ENCODE measurements at regions not wholly inside any gene's neighbourhood (a gene's known extent, or its start where the extent isn't known, plus 50 kb on each side); places are given as distances from the start of the nearest gene placed in this dataset.
"Not testable (repeated sequence)": the region's sequence is repeated elsewhere in the genome, so short reads cannot be mapped to it uniquely, and the experiment has no call there.

DNA sequence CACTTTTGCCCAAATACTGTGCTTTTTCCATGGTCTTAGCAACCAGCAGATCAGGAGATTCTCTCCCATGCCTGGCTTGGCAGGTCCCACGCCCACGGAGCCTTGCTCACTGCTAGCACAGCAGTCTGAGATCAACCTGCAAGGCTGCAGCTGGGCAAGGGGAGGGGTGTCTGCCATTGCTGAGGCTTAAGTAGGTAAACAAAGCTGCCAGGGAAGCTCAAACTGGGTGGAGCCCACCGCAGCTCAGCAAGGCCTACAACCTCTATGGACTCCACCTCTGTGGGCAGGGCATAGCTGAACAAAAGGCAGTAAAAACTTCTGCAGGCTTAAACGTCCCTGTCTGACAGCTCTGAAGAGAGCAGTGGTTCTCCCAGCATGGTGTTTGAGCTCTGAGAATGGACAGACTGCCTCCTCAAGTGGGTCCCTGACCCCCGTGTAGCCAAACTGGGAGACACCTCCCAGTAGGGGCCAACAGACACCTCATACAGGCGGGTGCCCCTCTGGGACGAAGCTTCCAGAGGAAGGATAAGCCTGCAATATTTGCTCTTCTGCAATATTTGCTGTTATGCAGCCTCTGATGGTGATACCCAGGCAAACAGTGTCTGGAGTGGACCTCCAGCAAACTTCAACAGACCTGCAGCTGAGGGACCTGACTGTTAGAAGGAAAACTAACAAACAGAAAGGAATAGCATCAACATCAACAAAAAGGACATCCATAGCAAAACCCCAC is 132.8 kb upstream of the STARD13 start:
- not testable (repeated sequence) for H3K4me1 ChIP-seq (ENCODE audit: control insufficient read depth, insufficient read depth, low read length); H3K27me3 ChIP-seq (ENCODE audit: control insufficient read depth, insufficient read depth, low read length); H3K9ac ChIP-seq (ENCODE audit: low read length); H3K27ac ChIP-seq (ENCODE audit: low read depth, low read length); H3K36me3 ChIP-seq (ENCODE audit: control insufficient read depth, insufficient read depth, low read length); H3K4me3 ChIP-seq (ENCODE audit: low read depth, low read length); H3K9me3 ChIP-seq (ENCODE audit: control insufficient read depth, insufficient read depth, low read depth, low read length)

DNA sequence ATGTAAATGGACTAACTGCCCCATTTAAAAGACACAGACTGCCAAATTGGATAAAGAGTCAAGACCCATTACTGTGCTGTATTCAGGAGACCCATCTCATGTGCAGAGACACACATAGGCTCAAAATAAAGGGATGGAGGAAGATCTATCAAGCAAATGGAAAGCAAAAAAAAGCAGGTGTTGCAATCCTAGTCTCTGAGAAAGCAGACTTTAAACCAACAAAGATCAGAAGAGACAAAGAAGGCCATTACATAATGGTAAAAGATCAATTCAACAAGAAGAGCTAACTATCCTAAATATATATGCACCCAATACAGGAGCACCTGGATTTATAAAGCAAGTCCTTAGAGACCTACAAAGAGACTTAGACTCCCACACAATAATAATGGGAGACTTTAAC is 134.6 kb upstream of the STARD13 start:
- H3K9me3 ChIP-seq (ENCODE audit: control insufficient read depth, insufficient read depth, low read depth, low read length); H3K27me3 ChIP-seq (ENCODE audit: control insufficient read depth, insufficient read depth, low read length); H3K4me1 ChIP-seq (ENCODE audit: control insufficient read depth, insufficient read depth, low read length); H3K27ac ChIP-seq (ENCODE audit: low read depth, low read length); H3K36me3 ChIP-seq (ENCODE audit: control insufficient read depth, insufficient read depth, low read length); H3K9ac ChIP-seq (ENCODE audit: low read length); H3K4me3 ChIP-seq (ENCODE audit: low read depth, low read length): not testable (repeated sequence)

DNA sequence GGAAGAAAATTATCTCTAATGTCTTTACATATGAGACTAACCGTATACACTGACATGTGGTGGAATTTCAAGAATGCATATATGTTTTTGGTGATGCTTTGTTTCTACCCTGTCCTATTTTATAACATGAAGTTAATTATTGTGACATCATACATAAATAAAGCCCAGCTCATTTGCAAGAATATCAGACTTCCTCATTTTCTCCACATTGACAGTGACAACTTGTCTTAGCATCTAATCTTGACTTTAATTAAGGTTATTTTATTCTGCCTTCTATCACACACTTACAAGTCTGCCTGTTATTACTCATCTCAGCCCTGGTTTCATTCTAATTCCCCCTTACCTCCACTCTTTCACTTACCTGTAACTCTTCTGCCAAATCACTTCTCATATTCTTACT is 140.6 kb upstream of the STARD13 start:
- no peaks in the 10 kb centered on the region for H3K4me1 ChIP-seq (ENCODE audit: control insufficient read depth, insufficient read depth, low read length)
- H3K4me3 ChIP-seq (ENCODE audit: low read depth, low read length) = no peak overlapping the region
- H3K27me3 ChIP-seq (ENCODE audit: control insufficient read depth, insufficient read depth, low read length) = no peaks in the 10 kb centered on the region
- H3K9ac ChIP-seq (ENCODE audit: low read length) = no peak overlapping the region
- H3K27ac ChIP-seq (ENCODE audit: low read depth, low read length) = no peak overlapping the region
- H3K9me3 ChIP-seq (ENCODE audit: control insufficient read depth, insufficient read depth, low read depth, low read length) = no peaks in the 10 kb centered on the region
- no peaks in the 10 kb centered on the region for H3K36me3 ChIP-seq (ENCODE audit: control insufficient read depth, insufficient read depth, low read length)

DNA sequence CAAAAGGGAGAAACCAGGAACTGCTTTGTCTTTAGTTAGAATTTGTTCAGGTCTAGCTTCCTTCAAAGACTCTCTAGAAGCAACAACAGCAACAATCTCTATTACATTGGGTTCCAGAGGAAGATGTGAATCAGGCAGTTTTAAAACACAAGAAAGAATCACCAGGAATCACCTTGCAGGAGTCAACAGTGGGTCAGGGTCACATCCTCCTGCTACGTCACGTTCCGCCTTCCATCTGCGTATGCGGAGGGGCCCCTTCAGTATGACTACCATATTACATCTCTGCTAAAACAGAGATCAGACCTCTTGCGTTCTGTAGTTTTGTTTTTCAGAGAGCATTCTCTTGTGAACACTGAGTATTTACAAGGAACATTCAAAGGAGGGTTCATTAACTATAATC is 147.8 kb upstream of the STARD13 start:
- Histone ChIP-seq H3K27ac (ENCODE audit: low read depth, low read length) (no peak overlapping the region), H3K9ac (ENCODE audit: low read length) (no peak overlapping the region), H3K36me3 (ENCODE audit: control insufficient read depth, insufficient read depth, low read length) (no peaks in the 10 kb centered on the region), H3K9me3 (ENCODE audit: control insufficient read depth, insufficient read depth, low read depth, low read length) (no peaks in the 10 kb centered on the region), H3K4me3 (ENCODE audit: low read depth, low read length) (no peak overlapping the region), H3K27me3 (ENCODE audit: control insufficient read depth, insufficient read depth, low read length) (no peaks in the 10 kb centered on the region), H3K4me1 (ENCODE audit: control insufficient read depth, insufficient read depth, low read length) (no peaks in the 10 kb centered on the region)

DNA sequence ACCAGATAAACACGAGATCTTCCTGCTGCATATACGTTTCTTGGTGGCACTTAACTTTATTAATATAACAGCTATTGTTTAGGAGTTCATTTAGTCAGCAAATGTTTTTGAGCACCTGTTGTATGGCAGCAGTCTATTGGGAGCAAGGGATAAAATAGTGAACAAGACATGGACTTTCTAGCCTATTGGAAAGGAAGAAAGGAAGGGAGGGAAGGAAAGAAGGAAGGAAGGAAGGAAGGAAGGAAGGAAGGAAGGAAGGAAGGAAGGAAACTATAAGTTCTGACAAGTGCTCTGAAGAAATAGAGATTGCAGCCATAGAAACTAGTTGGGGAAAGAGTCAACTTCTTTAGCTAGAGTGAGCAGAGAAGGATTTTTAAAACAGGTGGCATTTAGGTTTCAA is 149.1 kb upstream of the STARD13 start:
- no peaks in the 10 kb centered on the region for H3K9me3 ChIP-seq (ENCODE audit: control insufficient read depth, insufficient read depth, low read depth, low read length)
- H3K9ac ChIP-seq (ENCODE audit: low read length) = no peak overlapping the region
- no peaks in the 10 kb centered on the region for H3K27me3 ChIP-seq (ENCODE audit: control insufficient read depth, insufficient read depth, low read length)
- H3K4me3 ChIP-seq (ENCODE audit: low read depth, low read length) = no peak overlapping the region
- no peaks in the 10 kb centered on the region for H3K4me1 ChIP-seq (ENCODE audit: control insufficient read depth, insufficient read depth, low read length)
- H3K27ac ChIP-seq (ENCODE audit: low read depth, low read length) = no peak overlapping the region
- no peaks in the 10 kb centered on the region for H3K36me3 ChIP-seq (ENCODE audit: control insufficient read depth, insufficient read depth, low read length)

DNA sequence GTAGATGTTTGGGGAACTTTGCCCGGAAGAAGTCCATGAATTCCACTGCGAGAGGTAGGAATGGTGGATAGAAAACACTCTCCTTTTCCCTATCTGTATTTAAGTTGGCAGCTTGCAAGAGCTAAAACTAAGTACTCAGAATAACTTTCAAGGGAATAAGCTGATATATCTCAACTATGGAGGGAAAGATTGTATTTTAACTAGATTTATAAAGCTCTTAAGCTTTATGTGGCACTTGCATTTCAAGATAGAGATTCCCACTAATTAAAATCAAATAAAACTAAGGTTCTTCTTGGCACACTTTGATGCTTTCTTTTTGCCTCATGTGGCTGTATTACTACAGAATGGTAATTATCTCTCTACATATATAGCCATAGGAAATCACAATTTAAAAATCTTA is 149.7 kb upstream of the STARD13 start:
- H3K9me3 ChIP-seq (ENCODE audit: control insufficient read depth, insufficient read depth, low read depth, low read length) = no peaks in the 10 kb centered on the region
- H3K27me3 ChIP-seq (ENCODE audit: control insufficient read depth, insufficient read depth, low read length) = no peaks in the 10 kb centered on the region
- no peak overlapping the region for H3K9ac ChIP-seq (ENCODE audit: low read length)
- H3K27ac ChIP-seq (ENCODE audit: low read depth, low read length) = no peak overlapping the region
- H3K4me3 ChIP-seq (ENCODE audit: low read depth, low read length) = no peak overlapping the region
- H3K36me3 ChIP-seq (ENCODE audit: control insufficient read depth, insufficient read depth, low read length) = no peaks in the 10 kb centered on the region
- no peaks in the 10 kb centered on the region for H3K4me1 ChIP-seq (ENCODE audit: control insufficient read depth, insufficient read depth, low read length)

DNA sequence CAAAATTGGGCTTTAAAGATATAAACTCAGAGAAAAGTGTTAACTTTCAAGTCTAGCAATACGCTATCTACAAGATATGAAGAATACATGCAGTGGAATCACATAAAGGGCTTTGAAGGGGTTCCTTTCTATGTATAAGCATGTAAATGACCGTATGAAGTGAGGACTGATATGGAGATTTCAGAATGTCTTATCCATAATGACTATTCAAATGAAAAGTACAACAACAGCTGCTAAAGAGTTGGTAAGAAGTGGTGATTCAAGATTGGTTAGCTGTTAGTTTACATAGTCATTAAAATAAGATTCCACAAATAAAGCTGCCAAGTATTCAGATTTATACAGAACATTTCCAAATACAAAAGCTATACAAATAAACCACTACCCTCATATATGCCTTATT is 153.4 kb upstream of the STARD13 start:
- H3K36me3 ChIP-seq (ENCODE audit: control insufficient read depth, insufficient read depth, low read length) = no peaks in the 10 kb centered on the region
- H3K4me3 ChIP-seq (ENCODE audit: low read depth, low read length) = no peak overlapping the region
- H3K9me3 ChIP-seq (ENCODE audit: control insufficient read depth, insufficient read depth, low read depth, low read length) = no peaks in the 10 kb centered on the region
- no peaks in the 10 kb centered on the region for H3K27me3 ChIP-seq (ENCODE audit: control insufficient read depth, insufficient read depth, low read length)
- peaks cover 2% of the 10 kb centered on the region; the same call in 1 of the 2 replicates for H3K4me1 ChIP-seq (ENCODE audit: control insufficient read depth, insufficient read depth, low read length)
- no peak overlapping the region for H3K9ac ChIP-seq (ENCODE audit: low read length)
- H3K27ac ChIP-seq (ENCODE audit: low read depth, low read length) = no peak overlapping the region

DNA sequence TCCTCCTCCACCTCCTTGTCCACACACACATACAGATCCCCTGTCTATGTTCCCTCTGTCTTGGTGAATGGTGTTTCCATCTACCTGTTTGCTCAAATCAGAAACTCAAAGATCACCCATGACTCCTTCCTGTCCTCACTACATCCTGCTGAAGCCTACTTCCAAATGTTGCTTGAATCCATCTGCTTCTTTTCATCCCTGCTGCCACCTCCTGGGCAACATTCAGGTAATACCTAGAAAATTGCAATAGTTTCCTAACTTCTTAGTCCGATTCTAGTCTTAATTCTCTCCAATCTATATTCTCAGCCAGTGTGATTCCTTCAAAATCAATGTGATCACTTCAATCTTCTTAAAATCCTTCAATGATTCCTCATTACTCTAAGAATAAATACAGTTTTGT is 155.5 kb upstream of the STARD13 start:
- H3K4me3 ChIP-seq (ENCODE audit: low read depth, low read length) = no peak overlapping the region
- no peaks in the 10 kb centered on the region for H3K27me3 ChIP-seq (ENCODE audit: control insufficient read depth, insufficient read depth, low read length)
- H3K9me3 ChIP-seq (ENCODE audit: control insufficient read depth, insufficient read depth, low read depth, low read length) = no peaks in the 10 kb centered on the region
- no peak overlapping the region for H3K27ac ChIP-seq (ENCODE audit: low read depth, low read length)
- H3K36me3 ChIP-seq (ENCODE audit: control insufficient read depth, insufficient read depth, low read length) = no peaks in the 10 kb centered on the region
- no peak overlapping the region for H3K9ac ChIP-seq (ENCODE audit: low read length)
- peaks cover 2% of the 10 kb centered on the region; the same call in 1 of the 2 replicates for H3K4me1 ChIP-seq (ENCODE audit: control insufficient read depth, insufficient read depth, low read length)

DNA sequence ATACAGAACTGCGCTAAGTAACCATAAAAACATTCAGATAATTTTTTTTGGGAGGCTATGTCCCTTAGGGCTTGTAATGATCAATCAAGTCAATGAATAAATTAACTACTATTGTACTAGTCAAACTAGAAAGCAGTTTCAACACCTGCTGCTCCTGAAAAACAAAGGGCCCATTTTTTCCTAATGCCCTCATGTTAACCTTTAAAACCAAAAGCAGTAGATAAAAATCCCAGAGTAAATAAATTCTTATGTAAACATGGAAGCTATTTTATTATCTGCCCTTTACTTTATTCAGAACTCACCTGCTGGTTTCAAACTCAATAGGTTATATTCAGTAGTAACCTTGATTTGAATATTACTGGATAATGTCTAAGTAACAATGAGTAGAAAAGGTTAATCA is 159.5 kb upstream of the STARD13 start:
- no peak overlapping the region for H3K27ac ChIP-seq (ENCODE audit: low read depth, low read length)
- no peak overlapping the region for H3K9ac ChIP-seq (ENCODE audit: low read length)
- H3K4me3 ChIP-seq (ENCODE audit: low read depth, low read length) = no peak overlapping the region
- peaks cover 2% of the 10 kb centered on the region; the same call in 1 of the 2 replicates for H3K4me1 ChIP-seq (ENCODE audit: control insufficient read depth, insufficient read depth, low read length)
- no peaks in the 10 kb centered on the region for H3K27me3 ChIP-seq (ENCODE audit: control insufficient read depth, insufficient read depth, low read length)
- H3K9me3 ChIP-seq (ENCODE audit: control insufficient read depth, insufficient read depth, low read depth, low read length) = no peaks in the 10 kb centered on the region
- H3K36me3 ChIP-seq (ENCODE audit: control insufficient read depth, insufficient read depth, low read length) = no peaks in the 10 kb centered on the region

DNA sequence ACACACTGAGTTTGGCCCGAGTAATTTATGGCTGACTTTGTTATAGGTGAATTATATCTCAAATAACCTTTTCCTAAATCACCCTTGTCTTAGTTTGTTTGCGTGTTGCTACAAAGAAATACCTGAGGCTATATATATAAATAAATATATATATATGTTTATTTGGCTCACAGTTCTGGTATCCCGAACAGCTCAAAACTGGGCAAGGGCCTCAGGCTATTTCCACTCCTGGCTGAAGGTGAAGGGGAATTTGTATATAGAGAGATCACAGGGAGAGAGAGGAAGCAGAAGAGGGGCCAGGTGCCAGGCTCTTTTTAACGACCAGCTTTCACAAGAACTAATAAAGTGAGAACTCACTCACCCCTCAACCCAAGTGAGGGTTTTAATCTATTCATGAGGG is 159.9 kb upstream of the STARD13 start:
- H3K9ac ChIP-seq (ENCODE audit: low read length) = no peak overlapping the region

DNA sequence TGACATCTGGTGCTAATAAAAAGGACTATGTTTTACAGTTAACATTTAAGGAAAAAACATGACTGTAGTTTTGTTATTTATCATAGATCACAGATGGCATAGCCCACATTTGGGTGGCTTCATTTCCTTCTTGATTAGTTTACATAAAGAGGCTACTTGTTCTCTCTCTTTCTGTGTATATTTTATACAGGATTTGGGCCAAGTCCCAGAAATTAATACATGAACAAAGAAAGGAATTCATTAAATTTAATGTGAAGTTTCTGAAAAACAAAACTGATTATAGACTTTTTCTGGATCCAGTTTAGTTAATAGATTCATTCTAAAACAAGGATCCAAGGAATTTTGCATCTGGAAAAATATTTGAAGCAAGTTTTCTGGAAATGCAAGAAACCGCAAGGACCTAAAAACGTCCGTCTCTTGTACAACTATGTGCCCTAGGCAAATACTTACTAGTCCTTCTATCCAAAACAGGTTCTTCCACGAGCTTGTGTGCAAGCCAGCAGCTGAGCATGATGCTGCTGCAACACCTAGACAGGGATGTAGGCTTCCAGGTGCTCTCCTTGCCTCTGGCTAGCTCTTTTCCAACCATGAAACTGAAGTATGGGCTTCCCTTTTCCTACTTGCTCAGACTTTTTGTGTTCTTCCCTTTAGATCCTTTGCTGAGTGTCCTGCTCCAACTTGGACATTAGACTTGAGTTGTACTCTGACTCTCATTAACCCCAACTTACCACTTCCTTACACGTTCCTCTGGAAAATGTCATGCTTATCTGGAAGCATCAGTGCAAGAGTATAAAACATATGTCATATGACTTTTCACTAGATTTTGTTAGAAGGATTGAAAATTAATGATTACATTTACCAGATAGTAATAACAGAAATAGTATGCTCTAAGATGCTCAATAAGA is 161.5 kb upstream of the STARD13 start:
- Histone ChIP-seq H3K4me1 (ENCODE audit: control insufficient read depth, insufficient read depth, low read length) (no peaks in the 10 kb centered on the region), H3K27me3 (ENCODE audit: control insufficient read depth, insufficient read depth, low read length) (no peaks in the 10 kb centered on the region), H3K27ac (ENCODE audit: low read depth, low read length) (no peak overlapping the region)

More for the DNA sequence above, 159.9 kb upstream of the STARD13 start:
- H3K27me3 ChIP-seq (ENCODE audit: control insufficient read depth, insufficient read depth, low read length) = no peaks in the 10 kb centered on the region
- no peaks in the 10 kb centered on the region for H3K36me3 ChIP-seq (ENCODE audit: control insufficient read depth, insufficient read depth, low read length)
- H3K27ac ChIP-seq (ENCODE audit: low read depth, low read length) = no peak overlapping the region
- H3K4me3 ChIP-seq (ENCODE audit: low read depth, low read length) = no peak overlapping the region
- peaks cover 2% of the 10 kb centered on the region; the same call in 1 of the 2 replicates for H3K4me1 ChIP-seq (ENCODE audit: control insufficient read depth, insufficient read depth, low read length)
- no peaks in the 10 kb centered on the region for H3K9me3 ChIP-seq (ENCODE audit: control insufficient read depth, insufficient read depth, low read depth, low read length)

More for the DNA sequence above, 161.5 kb upstream of the STARD13 start:
- Histone ChIP-seq H3K9ac (ENCODE audit: low read length) (no peak overlapping the region), H3K36me3 (ENCODE audit: control insufficient read depth, insufficient read depth, low read length) (no peaks in the 10 kb centered on the region), H3K9me3 (ENCODE audit: control insufficient read depth, insufficient read depth, low read depth, low read length) (no peaks in the 10 kb centered on the region), H3K4me3 (ENCODE audit: low read depth, low read length) (no peak overlapping the region)
